Calu3 (cell line): ENCODE measurements at regions not wholly inside any gene's neighbourhood (a gene's known extent, or its start where the extent isn't known, plus 50 kb on each side); places are given as distances from the start of the nearest gene placed in this dataset.

Experiments
- BruUV-seq: library from RNA; stranded (reverse); fragments of 400-500 nt; replicated peaks from 2 replicates; lab custom pipeline; 2021; lab: Mats Ljungman, UMichigan
- CTCF ChIA-PET: fragments of 300-600 bp; sonication (Branson Sonifier 250); formaldehyde crosslinking; loops from one replicate; lab custom pipeline; 2022; ENCODE audit warnings: antibody characterized with exemption; lab: Charles Lee
- DNase-seq: peaks from one replicate; pipeline ENCODE4 v3.0.0; 2022
- H3K27ac Mint-ChIP-seq: one replicate; pipeline ENCODE4 v1.8.0; 2022; ENCODE audit warnings: mixed read lengths; ENCODE audit not compliant: unreplicated experiment
- H3K27me3 Mint-ChIP-seq: one replicate; pipeline ENCODE4 v1.8.0; 2022; ENCODE audit warnings: mixed read lengths; ENCODE audit not compliant: unreplicated experiment
- H3K36me3 Mint-ChIP-seq: one replicate; pipeline ENCODE4 v1.8.0; 2022; ENCODE audit warnings: mild to moderate bottlenecking, moderate library complexity, mixed read lengths; ENCODE audit not compliant: insufficient read depth, unreplicated experiment
- H3K4me1 Mint-ChIP-seq: one replicate; pipeline ENCODE4 v1.8.0; 2022; ENCODE audit warnings: mild to moderate bottlenecking, low read depth, mixed read lengths; ENCODE audit not compliant: unreplicated experiment
- H3K4me3 Mint-ChIP-seq: one replicate; pipeline ENCODE4 v1.8.0; 2022; ENCODE audit warnings: mild to moderate bottlenecking, low read depth, moderate library complexity, mixed read lengths; ENCODE audit not compliant: unreplicated experiment
- H3K9me3 Mint-ChIP-seq: one replicate; pipeline ENCODE4 v1.8.0; 2022; ENCODE audit warnings: low read depth, mixed read lengths; ENCODE audit not compliant: unreplicated experiment
- intact Hi-C: fragments of 100-400 bp; cut with micrococcal nuclease; formaldehyde crosslinking; loops from one replicate; pipeline ENCODE4 v1.10.0; 2022; ENCODE audit not compliant: unreplicated experiment
- TF ChIP-seq, protein P1 (sequence below): fragments of 200-600 bp; IDR thresholded peaks from one replicate; pipeline ENCODE4 v1.8.0; 2022; ENCODE audit warnings: antibody characterized with exemption; ENCODE audit not compliant: unreplicated experiment

DNA sequence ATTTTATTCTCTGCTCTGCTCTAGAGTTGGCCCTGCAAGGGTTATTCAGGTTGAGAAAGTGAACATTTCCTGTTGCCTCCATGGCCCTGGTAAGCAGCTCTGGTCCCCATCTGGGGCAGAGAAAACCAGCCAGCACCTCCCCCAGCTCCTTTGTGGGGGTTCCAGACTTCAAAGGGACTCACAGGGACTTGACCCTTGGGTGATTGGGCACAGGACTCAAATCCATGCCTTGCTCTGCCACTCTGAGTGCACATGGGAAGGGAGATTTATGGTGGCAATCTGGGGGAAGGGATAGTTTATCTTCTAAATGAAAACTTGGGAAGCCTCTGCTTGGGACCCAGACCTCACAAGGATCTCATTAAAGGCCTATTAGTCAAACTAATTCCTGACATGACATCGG lies 212.8 kb downstream of the FOXD2 start:
- peaks cover 8% of the 10 kb centered on the region for H3K36me3 Mint-ChIP-seq
- H3K9me3 Mint-ChIP-seq, result no peaks in the 10 kb centered on the region
- peaks cover 36% of the 10 kb centered on the region for H3K4me1 Mint-ChIP-seq
- BruUV-seq, result no TSS peak
- intact Hi-C loops, result loop anchor here (5.0 kb wide), 1 partner anchor 62 kb away; no protein-coding TSS in a partner anchor
- peak overlapping the region; percentile 88 for H3K27ac Mint-ChIP-seq
- CTCF ChIA-PET, result interaction anchor here (1.5 kb wide), 1 partner anchor 75 kb away, joined by 3 read pairs; no protein-coding TSS in a partner anchor
- peaks cover 6% of the 10 kb centered on the region for H3K27me3 Mint-ChIP-seq
- TF ChIP-seq, protein P1, sequence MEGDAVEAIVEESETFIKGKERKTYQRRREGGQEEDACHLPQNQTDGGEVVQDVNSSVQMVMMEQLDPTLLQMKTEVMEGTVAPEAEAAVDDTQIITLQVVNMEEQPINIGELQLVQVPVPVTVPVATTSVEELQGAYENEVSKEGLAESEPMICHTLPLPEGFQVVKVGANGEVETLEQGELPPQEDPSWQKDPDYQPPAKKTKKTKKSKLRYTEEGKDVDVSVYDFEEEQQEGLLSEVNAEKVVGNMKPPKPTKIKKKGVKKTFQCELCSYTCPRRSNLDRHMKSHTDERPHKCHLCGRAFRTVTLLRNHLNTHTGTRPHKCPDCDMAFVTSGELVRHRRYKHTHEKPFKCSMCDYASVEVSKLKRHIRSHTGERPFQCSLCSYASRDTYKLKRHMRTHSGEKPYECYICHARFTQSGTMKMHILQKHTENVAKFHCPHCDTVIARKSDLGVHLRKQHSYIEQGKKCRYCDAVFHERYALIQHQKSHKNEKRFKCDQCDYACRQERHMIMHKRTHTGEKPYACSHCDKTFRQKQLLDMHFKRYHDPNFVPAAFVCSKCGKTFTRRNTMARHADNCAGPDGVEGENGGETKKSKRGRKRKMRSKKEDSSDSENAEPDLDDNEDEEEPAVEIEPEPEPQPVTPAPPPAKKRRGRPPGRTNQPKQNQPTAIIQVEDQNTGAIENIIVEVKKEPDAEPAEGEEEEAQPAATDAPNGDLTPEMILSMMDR, result no peak
- no peak overlapping the region for H3K4me3 Mint-ChIP-seq
- no peak for DNase-seq

DNA sequence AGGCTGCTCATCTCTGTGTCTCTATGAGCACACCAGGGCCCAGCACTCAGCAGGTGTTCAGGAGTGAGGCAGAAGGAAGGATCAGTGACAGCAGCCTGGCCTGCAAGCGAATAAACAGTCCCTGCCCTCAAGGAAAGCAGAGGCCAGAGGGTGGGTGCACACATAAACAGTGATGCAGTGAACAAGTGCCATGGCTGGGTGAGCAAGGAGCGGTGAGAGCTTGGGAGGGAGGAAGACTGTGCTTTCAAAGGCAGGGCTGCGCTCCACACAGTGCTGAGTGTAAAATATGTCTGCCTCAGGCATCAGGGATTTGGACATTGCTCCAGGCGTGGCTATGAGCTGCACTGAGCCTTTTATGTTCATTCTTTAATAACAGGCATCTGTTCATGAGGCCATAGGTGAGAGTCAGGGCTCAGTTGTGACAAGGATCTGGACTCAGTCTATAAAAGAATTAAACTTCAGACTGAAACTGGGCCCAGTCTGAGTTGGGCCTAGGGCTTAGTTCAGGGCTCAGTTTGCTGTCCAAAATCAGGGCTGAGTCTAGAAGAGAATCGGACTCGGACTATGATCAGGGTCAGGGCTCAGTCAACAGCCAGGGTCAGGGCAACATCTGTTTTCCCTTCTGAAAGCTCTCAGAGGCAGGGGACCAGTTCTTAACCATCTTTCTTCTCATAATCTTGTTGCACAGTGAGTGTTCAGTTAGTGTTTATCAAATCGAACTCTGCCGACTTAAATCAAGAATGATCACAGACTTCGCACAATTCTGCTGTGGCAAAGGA lies 213.7 kb downstream of the FOXD2 start:
- CTCF ChIA-PET, result interaction anchor here (1.1 to 1.5 kb wide), 2 partner anchors 75 to 92 kb away, joined by 3 read pairs; no protein-coding TSS in a partner anchor
- H3K27me3 Mint-ChIP-seq, result no peaks in the 10 kb centered on the region
- BruUV-seq, result no TSS peak
- H3K4me1 Mint-ChIP-seq, result peaks cover 35% of the 10 kb centered on the region
- H3K4me3 Mint-ChIP-seq, result no peak overlapping the region
- H3K27ac Mint-ChIP-seq, result peak overlapping the region; percentile 88
- TF ChIP-seq, protein P1, result no peak
- H3K36me3 Mint-ChIP-seq, result peaks cover 8% of the 10 kb centered on the region
- no peak for DNase-seq
- H3K9me3 Mint-ChIP-seq, result no peaks in the 10 kb centered on the region
- intact Hi-C loops, result loop anchor here (5.0 kb wide), 1 partner anchor 61 kb away; no protein-coding TSS in a partner anchor

DNA sequence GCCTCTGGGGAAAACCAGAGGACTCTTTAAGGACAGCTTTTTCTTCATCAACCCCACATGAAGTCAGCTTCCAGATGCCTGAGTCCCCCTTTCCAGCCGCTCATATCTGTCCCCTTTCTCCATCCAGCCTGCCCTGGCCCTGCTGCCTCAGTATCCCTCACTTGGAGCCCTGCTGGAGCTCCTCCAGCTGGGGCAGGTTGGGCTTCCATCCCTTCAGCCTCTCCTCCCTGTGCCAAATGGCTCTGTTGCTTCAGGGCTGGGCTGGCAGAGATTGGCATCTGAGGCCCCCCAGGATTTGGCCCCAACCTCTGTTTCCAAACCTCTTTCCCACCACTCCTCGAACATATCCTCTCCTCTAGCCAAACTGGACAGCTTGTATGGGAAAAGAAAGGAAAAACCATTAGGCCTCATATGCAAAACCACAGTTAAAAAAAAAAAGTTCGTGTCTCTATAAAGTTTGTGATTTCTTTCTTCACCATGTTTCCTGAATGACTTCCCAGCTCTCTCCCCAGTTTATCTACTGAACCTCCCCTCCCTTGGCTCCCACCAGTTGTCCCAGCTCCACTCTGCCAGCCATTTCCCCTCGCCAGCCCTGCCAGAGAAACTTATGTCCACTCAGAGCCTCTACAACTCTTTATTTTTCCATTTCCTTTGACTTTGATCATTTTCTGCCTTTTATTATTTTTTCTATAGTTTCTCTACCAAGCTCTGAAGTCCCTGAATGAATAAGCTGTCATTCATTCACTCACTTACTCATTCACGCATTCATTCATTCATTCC lies 217.9 kb downstream of the FOXD2 start:
- intact Hi-C loops, result no loop called here
- peaks cover 15% of the 10 kb centered on the region for H3K4me1 Mint-ChIP-seq
- no peak overlapping the region for H3K4me3 Mint-ChIP-seq
- CTCF ChIA-PET, result no interaction called here
- peaks cover 5% of the 10 kb centered on the region for H3K36me3 Mint-ChIP-seq
- BruUV-seq, result no TSS peak
- TF ChIP-seq, protein P1, result no peak
- no peak overlapping the region for H3K27ac Mint-ChIP-seq
- DNase-seq, result no peak
- H3K27me3 Mint-ChIP-seq, result no peaks in the 10 kb centered on the region
- H3K9me3 Mint-ChIP-seq, result no peaks in the 10 kb centered on the region

DNA sequence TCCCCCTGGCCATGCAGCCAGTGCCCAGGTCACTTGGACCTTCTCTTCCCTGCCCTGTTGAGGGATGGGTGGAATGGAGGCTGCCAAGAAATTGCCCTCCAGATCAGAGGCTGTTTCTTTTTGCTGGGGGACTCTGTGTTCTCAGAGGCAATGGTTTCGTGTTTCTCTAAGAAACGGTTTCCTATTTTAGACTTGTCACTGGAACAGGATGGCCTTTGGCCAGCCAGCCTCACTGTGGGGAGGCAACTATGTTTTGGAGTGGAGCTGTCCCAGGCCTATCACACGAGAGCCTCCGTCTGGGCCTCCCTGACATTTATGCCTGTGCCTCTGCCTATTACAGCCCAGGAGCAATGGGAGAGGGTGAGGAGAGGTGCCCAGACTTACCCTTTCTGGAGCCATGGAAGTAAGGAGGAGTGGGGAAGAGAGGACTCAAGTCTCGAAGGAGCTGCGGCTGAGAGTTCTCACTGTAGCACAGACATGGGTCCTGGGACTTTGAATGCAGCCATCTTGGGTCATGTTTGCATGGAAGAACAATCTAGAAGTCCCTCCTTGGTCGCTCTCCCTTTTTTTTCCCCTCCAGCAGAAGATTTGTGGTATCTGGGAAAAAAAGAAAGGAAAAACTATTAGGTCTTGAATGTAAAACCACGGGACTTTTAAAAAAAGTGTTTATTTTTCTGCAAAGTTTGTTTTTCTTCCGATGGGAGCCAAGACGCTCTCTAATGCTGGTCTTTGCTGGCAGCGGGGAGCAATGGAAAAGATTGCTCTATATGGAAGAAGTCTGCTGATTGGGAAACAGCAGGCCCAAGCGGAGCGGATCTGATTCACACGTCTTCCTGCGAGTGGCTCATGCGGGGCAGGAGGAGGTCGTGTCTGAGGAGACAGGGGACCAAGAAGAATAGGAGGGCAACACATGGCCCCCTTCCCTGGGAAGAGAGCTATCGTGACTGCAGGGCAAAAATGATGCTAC lies 219.2 kb downstream of the FOXD2 start:
- intact Hi-C loops, result no loop called here
- peaks cover 2% of the 10 kb centered on the region for H3K4me1 Mint-ChIP-seq
- no peaks in the 10 kb centered on the region for H3K27me3 Mint-ChIP-seq
- TF ChIP-seq, protein P1, result no peak
- BruUV-seq, result no TSS peak
- CTCF ChIA-PET, result no interaction called here
- no peaks in the 10 kb centered on the region for H3K9me3 Mint-ChIP-seq
- H3K27ac Mint-ChIP-seq, result no peak overlapping the region
- no peak for DNase-seq
- H3K36me3 Mint-ChIP-seq, result peaks cover 5% of the 10 kb centered on the region
- no peak overlapping the region for H3K4me3 Mint-ChIP-seq
